SU-DHL-6 (cell line): ENCODE measurements at regions not wholly inside any gene's neighbourhood (a gene's known extent, or its start where the extent isn't known, plus 50 kb on each side); places are given as distances from the start of the nearest gene placed in this dataset.

Experiments used
- H2AFZ ChIP-seq: fragments of 200-600 bp; sonication (generic); 2 replicates; pipeline ENCODE4 v1.6.1; 2014; ENCODE audit warnings: low read depth, mild to moderate bottlenecking, moderate library complexity, mixed read lengths, antibody characterized with exemption, low read length; ENCODE audit not compliant: severe bottlenecking
- H3F3A ChIP-seq: fragments of 200-600 bp; shearing (Covaris generic); 2 replicates; pipeline ENCODE4 v1.6.0; 2016; ENCODE audit warnings: antibody characterized with exemption, mild to moderate bottlenecking; ENCODE audit not compliant: insufficient read depth
- H3K27ac ChIP-seq: fragments of 200-600 bp; sonication (generic); 2 replicates; pipeline ENCODE4 v1.5.1; 2016; ENCODE audit warnings: low read depth, mild to moderate bottlenecking, low read length, moderate library complexity, mixed read lengths
- H3K27me3 ChIP-seq: fragments of 200-600 bp; sonication (generic), shearing (Covaris generic); 2 replicates; pipeline ENCODE4 v1.6.0; 2014; ENCODE audit warnings: mild to moderate bottlenecking, low read length
- H3K36me3 ChIP-seq: fragments of 200-600 bp; sonication (generic); 2 replicates; pipeline ENCODE4 v1.6.1; 2014; ENCODE audit warnings: mild to moderate bottlenecking, low read length, mixed read lengths
- H3K4me2 ChIP-seq: fragments of 300-600, 200-600 bp; shearing (Covaris generic), sonication (generic); 2 replicates; pipeline ENCODE4 v1.6.0; 2014; ENCODE audit warnings: low read length, low read depth, mild to moderate bottlenecking; ENCODE audit not compliant: poor library complexity, severe bottlenecking
- H3K4me3 ChIP-seq: fragments of 200-600 bp; sonication (generic); 2 replicates; pipeline ENCODE4 v1.5.1; 2014; ENCODE audit warnings: antibody characterized with exemption, low read length, mild to moderate bottlenecking, mixed read lengths; ENCODE audit not compliant: insufficient read depth, poor library complexity, severe bottlenecking
- H3K79me2 ChIP-seq: fragments of 200-600 bp; sonication (generic); 2 replicates; pipeline ENCODE4 v1.6.1; 2014; ENCODE audit warnings: mild to moderate bottlenecking, low read length, moderate library complexity; ENCODE audit not compliant: insufficient read depth
- H3K9ac ChIP-seq: fragments of 200-600 bp; sonication (generic); 2 replicates; pipeline ENCODE4 v1.7.0; 2014; ENCODE audit warnings: mild to moderate bottlenecking, low read length
- H3K9me2 ChIP-seq: fragments of 200-600 bp; sonication (generic); replicated peaks from 2 replicates; pipeline ENCODE4 v1.6.1; 2014; ENCODE audit warnings: low read length; ENCODE audit not compliant: insufficient read depth
- H3K9me3 ChIP-seq: fragments of 200-600 bp; sonication (generic); 2 replicates; pipeline ENCODE4 v1.6.1; 2014; ENCODE audit warnings: low read length, mixed read lengths; ENCODE audit not compliant: insufficient read depth
- H4K20me1 ChIP-seq: fragments of 200-600 bp; sonication (generic); 2 replicates; pipeline ENCODE4 v1.6.1; 2014; ENCODE audit warnings: low read depth, mild to moderate bottlenecking, antibody characterized with exemption, low read length, moderate library complexity, mixed read lengths
- CTCF ChIP-seq: fragments of 200-600 bp; sonication (generic); IDR thresholded peaks from one replicate; pipeline ENCODE4 v1.5.1; 2017; ENCODE audit warnings: antibody characterized with exemption, mild to moderate bottlenecking, low read length, moderate library complexity; ENCODE audit not compliant: insufficient read depth, poor library complexity, severe bottlenecking
- EZH2phosphoT487 ChIP-seq: fragments of 200-600 bp; sonication (generic), shearing (Covaris generic); conservative IDR thresholded peaks from 2 replicates; pipeline ENCODE4 v1.6.1; 2018; ENCODE audit warnings: mild to moderate bottlenecking, antibody characterized with exemption, low read length, moderate library complexity, mixed read lengths

GRCh38 chr1:163874070-163874469, 552.3 kb downstream of the NUF2 start:
- Histone ChIP-seq H3K79me2 (no peaks in the 10 kb centered on the region), H3K9ac (no peak overlapping the region), H2AFZ (no peak overlapping the region), H3K4me2 (no peak overlapping the region), H3K27me3 (no peaks in the 10 kb centered on the region), H3K27ac (no peak overlapping the region), H3K9me3 (no peaks in the 10 kb centered on the region), H3K4me3 (no peak overlapping the region), H3K36me3 (no peaks in the 10 kb centered on the region), H3F3A (no peaks in the 10 kb centered on the region), H3K9me2 (no peaks in the 10 kb centered on the region), H4K20me1 (no peaks in the 10 kb centered on the region)
- TF ChIP-seq CTCF (no peak), EZH2phosphoT487 (no peak)

- no peaks in the 10 kb centered on the region for H4K20me1 ChIP-seq
- no peak overlapping the region for H2AFZ ChIP-seq
- H3K27ac ChIP-seq = no peak overlapping the region
- no peaks in the 10 kb centered on the region for H3K9me3 ChIP-seq
- no peaks in the 10 kb centered on the region for H3K36me3 ChIP-seq
- H3K9me2 ChIP-seq = no peaks in the 10 kb centered on the region
- no peaks in the 10 kb centered on the region for H3K79me2 ChIP-seq
- H3K9ac ChIP-seq = no peak overlapping the region
- no peak overlapping the region for H3K4me3 ChIP-seq
- no peak overlapping the region for H3K4me2 ChIP-seq
- H3F3A ChIP-seq = no peaks in the 10 kb centered on the region
- H3K27me3 ChIP-seq = no peaks in the 10 kb centered on the region
- TF ChIP-seq EZH2phosphoT487 (no peak), CTCF (no peak)
Measured at GRCh38 chr1:163875200-163875926, 553.6 kb downstream of the NUF2 start.

- Histone ChIP-seq H3K9me2 (no peaks in the 10 kb centered on the region), H3K36me3 (no peaks in the 10 kb centered on the region), H3F3A (no peaks in the 10 kb centered on the region), H3K4me2 (no peak overlapping the region), H3K9me3 (no peaks in the 10 kb centered on the region), H3K4me3 (no peak overlapping the region), H3K27me3 (no peaks in the 10 kb centered on the region), H3K9ac (no peak overlapping the region), H3K79me2 (no peaks in the 10 kb centered on the region), H2AFZ (no peak overlapping the region), H4K20me1 (no peaks in the 10 kb centered on the region), H3K27ac (no peak overlapping the region)
- TF ChIP-seq EZH2phosphoT487 (no peak), CTCF (no peak)
Measured at GRCh38 chr1:163875927-163876320, 554.2 kb downstream of the NUF2 start.
